ENCODE measurements at regions not wholly inside any gene's neighbourhood (a gene's known extent, or its start where the extent isn't known, plus 50 kb on each side); places are given as distances from the start of the nearest gene placed in this dataset.

DNA sequence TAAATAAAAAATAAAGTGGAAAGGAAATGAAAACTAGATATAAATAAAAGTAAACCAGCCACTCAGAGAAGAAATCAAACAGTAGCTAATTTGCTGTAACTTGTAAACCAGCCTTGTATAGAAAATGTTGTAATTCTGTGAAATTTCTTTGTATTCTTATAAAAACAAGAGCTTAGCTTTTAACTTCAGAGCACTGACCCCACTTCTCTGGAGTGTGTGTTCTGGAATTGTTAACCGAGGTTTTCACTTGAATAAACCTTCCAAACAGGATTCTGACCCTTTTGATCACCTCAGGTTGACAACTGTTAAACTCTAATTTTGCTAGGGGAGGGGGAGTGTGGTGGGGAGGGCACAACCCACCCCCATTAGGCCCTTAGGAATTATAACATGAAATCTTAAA is 151.9 kb upstream of the TRIM24 start:
- no peak for TF ChIP-seq EZH2 (IDR thresholded peaks at IDR 0.05; ENCODE audit: insufficient read depth, poor library complexity, severe bottlenecking)
- no peak for TF ChIP-seq EZH2phosphoT487 (IDR thresholded peaks at IDR 0.05; ENCODE audit: insufficient read depth, low read depth)
